WTC11 (cell line): ENCODE measurements at regions not wholly inside any gene's neighbourhood (a gene's known extent, or its start where the extent isn't known, plus 50 kb on each side); places are given as distances from the start of the nearest gene placed in this dataset.

ENCODE experiments used
- CTCF ChIP-seq: fragments of 200-600 bp; IDR thresholded peaks from 2 replicates; pipeline ENCODE4 v1.8.0; 2022; ENCODE audit warnings: antibody characterized with exemption
- FOXP4 ChIP-seq: sonication (generic); formaldehyde crosslinking; IDR thresholded peaks from 2 replicates; pipeline ENCODE4 v1.8.0; 2022; ENCODE audit warnings: mild to moderate bottlenecking, missing genetic modification reagents
- JUN ChIP-seq: sonication (generic); formaldehyde crosslinking; IDR thresholded peaks from 2 replicates; pipeline ENCODE4 v1.8.0; 2023; ENCODE audit warnings: mild to moderate bottlenecking, missing genetic modification reagents
- MAX ChIP-seq: sonication (generic); formaldehyde crosslinking; IDR thresholded peaks from 2 replicates; pipeline ENCODE4 v1.8.0; 2022; ENCODE audit warnings: mild to moderate bottlenecking, missing genetic modification reagents
- TCF7 ChIP-seq: sonication (generic); formaldehyde crosslinking; IDR thresholded peaks from 2 replicates; pipeline ENCODE4 v1.8.0; 2022; ENCODE audit warnings: mild to moderate bottlenecking, low read depth, missing genetic modification reagents, moderate library complexity
- USF2 ChIP-seq: sonication (generic); formaldehyde crosslinking; IDR thresholded peaks from 2 replicates; pipeline ENCODE4 v1.8.1; 2023; ENCODE audit warnings: mild to moderate bottlenecking, missing genetic modification reagents, moderate library complexity
- ZNF232 ChIP-seq: sonication (generic); formaldehyde crosslinking; IDR thresholded peaks from 2 replicates; pipeline ENCODE4 v1.8.0; 2022; ENCODE audit warnings: mild to moderate bottlenecking, missing genetic modification reagents
- ZNF263 ChIP-seq: sonication (generic); formaldehyde crosslinking; IDR thresholded peaks from 2 replicates; pipeline ENCODE4 v1.8.1; 2022; ENCODE audit warnings: low read depth, mild to moderate bottlenecking, moderate library complexity, missing genetic modification reagents
- ZNF416 ChIP-seq: fragments of 250-450 bp; sonication (Bioruptor Pico); IDR thresholded peaks from 2 replicates; pipeline ENCODE4 v1.9.0; 2021; ENCODE audit warnings: mild to moderate bottlenecking, inconsistent platforms

DNA sequence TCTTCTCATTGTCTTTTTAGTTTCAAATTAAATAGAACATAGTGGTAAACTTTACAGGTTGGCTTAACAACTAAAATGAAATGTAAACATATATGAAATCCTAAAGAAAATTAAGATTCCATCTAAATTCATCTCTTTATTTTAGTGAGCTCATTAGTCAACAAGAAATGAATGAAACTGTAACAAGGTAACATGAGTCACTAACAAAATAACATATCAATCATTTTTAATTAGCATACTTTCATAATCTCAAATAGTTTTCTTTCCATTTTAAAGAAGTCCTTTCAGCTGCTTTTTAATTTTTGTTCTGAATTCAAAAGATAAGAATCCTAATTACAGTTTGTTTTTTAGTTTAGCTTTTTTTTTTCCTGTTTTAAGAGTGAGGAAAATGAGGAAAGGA is 688.6 kb upstream of the TENM4 start:
- TF ChIP-seq CTCF (no peak), ZNF232 (CRISPR knock-in tag) (no peak), FOXP4 (CRISPR knock-in tag) (no peak), ZNF416 (CRISPR knock-in tag) (no peak), USF2 (CRISPR knock-in tag) (no peak), ZNF263 (CRISPR knock-in tag) (no peak), MAX (no peak), JUN (CRISPR knock-in tag) (no peak), TCF7 (CRISPR knock-in tag) (no peak)
